Coronary artery (tissue), 2 donors: ENCODE measurements at regions not wholly inside any gene's neighbourhood (a gene's known extent, or its start where the extent isn't known, plus 50 kb on each side); places are given as distances from the start of the nearest gene placed in this dataset.
A peak's percentile ranks its signal among the peaks of the same experiment; 100 is the strongest.

ENCODE experiments used
- DNase-seq: peaks from one replicate; pipeline ENCODE4 v3.0.0-alpha.2; 2017; ENCODE audit warnings: low spot score
- H3K27ac ChIP-seq, 2 donors: fragments of 200-600 bp; sonication (generic); one replicate each; pipeline ENCODE4 v1.5.1; 2016 to 2019
- H3K4me3 ChIP-seq: fragments of 200-600 bp; sonication (generic); 2 replicates; pipeline ENCODE4 v1.5.1; 2016; ENCODE audit warnings: mild to moderate bottlenecking, moderate library complexity
- TF ChIP-seq, protein P1 (sequence below): fragments of 200-600 bp; sonication (generic); IDR thresholded peaks from one replicate; pipeline ENCODE4 v1.5.1; 2019; ENCODE audit warnings: antibody characterized with exemption

DNA sequence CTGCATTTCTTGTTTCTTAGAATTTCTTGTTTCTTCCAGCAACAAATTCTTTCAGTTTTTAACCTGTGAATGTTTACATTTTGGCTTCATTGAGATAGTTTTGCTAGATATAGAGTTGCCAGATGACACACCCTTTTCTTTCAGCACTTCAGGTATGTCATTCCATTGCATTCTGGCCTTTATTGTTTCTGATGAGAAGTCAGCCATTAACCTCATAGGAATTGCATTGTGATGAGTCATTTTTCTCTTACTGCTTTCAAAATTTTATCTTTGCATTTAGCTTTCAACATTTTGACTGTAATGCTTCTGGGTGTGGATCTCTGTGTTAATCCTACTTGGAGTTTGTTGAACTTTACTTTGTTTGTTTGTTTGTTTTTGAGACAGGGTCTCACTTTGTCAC is 440.3 kb upstream of the HS3ST5 start:
- TF ChIP-seq, protein P1, sequence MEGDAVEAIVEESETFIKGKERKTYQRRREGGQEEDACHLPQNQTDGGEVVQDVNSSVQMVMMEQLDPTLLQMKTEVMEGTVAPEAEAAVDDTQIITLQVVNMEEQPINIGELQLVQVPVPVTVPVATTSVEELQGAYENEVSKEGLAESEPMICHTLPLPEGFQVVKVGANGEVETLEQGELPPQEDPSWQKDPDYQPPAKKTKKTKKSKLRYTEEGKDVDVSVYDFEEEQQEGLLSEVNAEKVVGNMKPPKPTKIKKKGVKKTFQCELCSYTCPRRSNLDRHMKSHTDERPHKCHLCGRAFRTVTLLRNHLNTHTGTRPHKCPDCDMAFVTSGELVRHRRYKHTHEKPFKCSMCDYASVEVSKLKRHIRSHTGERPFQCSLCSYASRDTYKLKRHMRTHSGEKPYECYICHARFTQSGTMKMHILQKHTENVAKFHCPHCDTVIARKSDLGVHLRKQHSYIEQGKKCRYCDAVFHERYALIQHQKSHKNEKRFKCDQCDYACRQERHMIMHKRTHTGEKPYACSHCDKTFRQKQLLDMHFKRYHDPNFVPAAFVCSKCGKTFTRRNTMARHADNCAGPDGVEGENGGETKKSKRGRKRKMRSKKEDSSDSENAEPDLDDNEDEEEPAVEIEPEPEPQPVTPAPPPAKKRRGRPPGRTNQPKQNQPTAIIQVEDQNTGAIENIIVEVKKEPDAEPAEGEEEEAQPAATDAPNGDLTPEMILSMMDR = no peak

DNA sequence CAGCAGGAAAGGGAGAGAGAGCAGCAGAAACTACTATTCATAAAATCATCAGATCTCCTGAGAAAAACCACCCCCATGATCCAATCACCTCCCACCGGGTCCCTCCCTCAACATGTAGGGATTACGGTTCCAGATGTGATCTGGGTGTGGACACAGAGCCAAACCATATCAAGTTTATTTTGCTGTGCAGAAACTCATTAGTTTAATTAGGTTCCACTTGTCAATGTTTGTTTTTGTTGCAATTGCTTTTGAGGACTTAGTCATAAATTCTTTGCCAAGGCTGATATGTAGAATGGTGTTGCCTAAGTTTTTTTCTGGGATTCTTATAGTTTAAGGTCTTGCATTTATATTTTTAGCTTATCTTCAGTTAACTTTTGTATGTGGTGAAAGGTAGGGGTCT is 422.0 kb upstream of the HS3ST5 start:
- Histone ChIP-seq H3K4me3 (no peak overlapping the region), H3K27ac (no peak overlapping the region)
- TF ChIP-seq, protein P1 = no peak
- DNase-seq = no peak

More for the DNA sequence above, 440.3 kb upstream of the HS3ST5 start:
- Histone ChIP-seq H3K4me3 (no peak overlapping the region), H3K27ac (no peak overlapping the region)
- no peak for DNase-seq

DNA sequence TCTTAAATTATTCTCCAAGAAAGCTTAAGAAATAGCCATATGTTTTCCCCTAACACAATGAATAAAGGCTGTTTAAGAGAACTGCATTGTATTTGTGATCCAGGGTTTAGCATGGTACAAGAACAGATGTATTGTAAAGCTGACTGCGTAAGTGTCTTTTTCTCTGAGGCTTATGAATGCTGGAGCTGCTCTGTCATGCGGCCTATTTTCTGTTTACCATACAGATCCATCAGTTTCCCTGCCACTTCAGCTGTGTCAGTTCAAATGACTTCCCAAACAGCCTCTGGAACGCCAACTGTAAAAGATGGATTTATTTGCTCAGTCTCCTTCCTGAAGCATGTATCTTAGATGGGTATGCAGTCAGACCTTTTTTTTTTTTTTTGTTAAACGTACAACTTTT is 419.3 kb upstream of the HS3ST5 start:
- TF ChIP-seq, protein P1 = no peak
- no peak for DNase-seq
- Histone ChIP-seq H3K4me3 (no peak overlapping the region), H3K27ac (no peak overlapping the region)

DNA sequence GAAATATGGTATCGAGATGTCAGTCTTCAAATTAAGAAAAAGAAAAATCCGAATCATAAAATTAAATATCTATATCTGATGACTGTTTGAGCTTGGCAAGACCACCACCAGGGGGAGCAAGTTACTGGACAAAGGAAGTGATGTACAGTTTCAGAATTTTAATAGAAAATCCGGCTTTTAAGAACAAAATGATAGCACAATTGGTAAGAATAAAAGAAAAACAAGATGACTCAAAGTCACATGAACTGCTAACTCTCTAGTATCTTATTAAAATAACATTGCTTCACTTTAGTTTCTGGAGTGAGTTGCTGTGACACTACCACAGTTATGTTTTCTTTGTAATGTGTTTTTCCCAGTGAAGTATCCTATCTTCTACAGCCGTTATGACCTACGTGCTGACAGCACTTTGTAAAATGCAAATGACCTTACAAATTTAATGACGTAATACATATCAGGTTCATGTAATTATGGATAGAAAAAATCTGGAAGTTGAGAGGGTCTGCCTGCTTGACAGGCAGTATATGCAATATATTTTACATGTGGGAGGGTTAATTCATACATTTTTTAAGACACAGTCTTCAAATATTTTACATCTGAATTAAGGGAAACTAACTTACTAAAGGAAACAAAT is 405.3 kb upstream of the HS3ST5 start:
- DNase-seq = no peak
- TF ChIP-seq, protein P1 = peak; percentile 46
- H3K27ac ChIP-seq = no peak overlapping the region
- no peak overlapping the region for H3K4me3 ChIP-seq

DNA sequence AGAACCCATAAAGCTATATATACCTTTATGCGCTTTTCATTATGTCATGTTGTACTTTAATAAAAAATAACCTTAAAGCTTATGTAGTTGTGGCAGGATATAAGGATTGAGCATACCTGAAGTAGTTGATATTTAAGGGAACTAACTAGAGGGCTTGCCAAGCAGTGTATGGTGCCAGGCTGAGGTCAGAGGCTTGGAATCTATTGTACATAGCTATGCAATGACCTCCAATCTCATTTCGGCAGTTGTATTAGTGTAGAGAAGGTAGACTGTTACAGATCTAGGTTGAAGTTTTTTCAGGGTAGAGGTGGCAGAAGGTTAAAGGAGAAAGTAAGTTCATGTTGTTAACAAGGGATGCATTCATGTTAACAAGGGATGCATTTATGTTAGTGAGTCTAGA is 397.7 kb upstream of the HS3ST5 start:
- H3K27ac ChIP-seq = no peak overlapping the region
- H3K4me3 ChIP-seq = no peak overlapping the region
- no peak for DNase-seq
- TF ChIP-seq, protein P1 = no peak

DNA sequence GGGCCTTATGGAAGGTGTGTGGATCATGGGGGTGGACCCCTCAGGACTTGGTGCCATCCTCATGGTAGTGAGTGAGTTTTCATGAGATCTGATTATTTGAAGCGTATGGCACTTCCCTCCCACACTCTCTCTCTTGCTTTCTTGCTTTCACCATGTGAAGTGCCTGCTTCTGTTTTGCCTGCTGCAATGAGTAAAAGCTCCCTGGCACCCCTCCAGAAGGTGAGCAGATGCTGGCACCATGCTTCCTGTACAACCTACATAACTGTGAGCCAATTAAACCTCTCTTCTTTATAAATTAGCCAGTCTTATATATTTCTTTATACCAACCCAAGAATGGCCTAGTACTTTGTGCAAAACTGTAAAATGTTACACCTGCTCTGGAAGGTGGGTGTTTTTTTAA is 396.8 kb upstream of the HS3ST5 start:
- TF ChIP-seq, protein P1 = no peak
- Histone ChIP-seq H3K4me3 (no peak overlapping the region), H3K27ac (no peak overlapping the region)
- DNase-seq = no peak

DNA sequence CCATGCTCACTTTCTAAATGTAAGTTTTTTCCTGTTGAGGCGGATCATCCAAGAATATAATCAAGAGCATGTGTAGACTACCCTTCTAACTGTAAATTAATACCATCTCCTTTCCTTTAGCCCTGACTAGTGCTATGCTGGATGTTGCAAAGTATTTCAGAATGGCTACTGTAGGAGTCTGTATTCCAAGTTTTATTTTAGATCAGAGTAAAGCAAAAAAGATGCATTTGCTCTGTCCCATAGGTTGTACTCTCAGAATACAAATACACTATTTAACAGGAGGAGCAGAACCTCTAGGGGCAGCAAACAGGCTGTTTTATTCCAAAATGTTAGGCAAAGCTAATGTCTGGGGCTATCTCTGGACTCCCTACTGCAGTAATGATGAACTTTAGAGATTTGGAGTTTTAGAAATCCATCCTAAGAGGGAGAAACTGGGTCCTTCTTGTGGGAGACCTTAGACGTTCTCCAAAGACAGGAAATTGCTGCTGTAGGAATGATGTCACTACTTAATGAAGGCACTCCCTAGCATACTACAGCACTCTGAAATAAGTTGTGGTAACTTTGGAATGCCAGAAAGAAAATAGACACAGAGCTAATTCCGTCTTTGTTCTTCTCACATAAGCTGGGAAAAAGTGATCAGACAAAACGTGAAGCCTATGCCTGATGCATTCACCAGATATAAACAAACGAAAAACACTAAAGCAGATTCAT is 392.4 kb upstream of the HS3ST5 start:
- H3K4me3 ChIP-seq = no peak overlapping the region
- TF ChIP-seq, protein P1 = no peak
- DNase-seq = no peak
- H3K27ac ChIP-seq = no peak overlapping the region
